Stomach (tissue), 4 donors: ENCODE measurements at regions not wholly inside any gene's neighbourhood (a gene's known extent, or its start where the extent isn't known, plus 50 kb on each side); places are given as distances from the start of the nearest gene placed in this dataset.

Experiments used
- CTCF ChIP-seq, 7 experiments: fragments of 450-650 bp in 4 of 7; fragments of 200-600 bp in 3 of 7; sonication (generic) in 3 of 7; IDR thresholded peaks; one replicate each; pipeline ENCODE4 v1.5.1; 2016 to 2019; ENCODE audit warnings: antibody characterized with exemption in 7 of 7, control low read depth in 2 of 7, mild to moderate bottlenecking in 1 of 7
- POLR2AphosphoS5 ChIP-seq, 3 donors: sonication (generic); formaldehyde crosslinking; IDR thresholded peaks; one replicate each; pipeline ENCODE4 v1.6.1; 2016; ENCODE audit warnings: antibody characterized with exemption in 3 of 3

GRCh38 chr5:92976156-92976555, 604.9 kb downstream of the NR2F1-AS1 start:
- TF ChIP-seq CTCF (IDR thresholded peaks at IDR 0.05) (no peak), POLR2AphosphoS5 (IDR thresholded peaks at IDR 0.05) (no peak)
